ENCODE measurements at regions not wholly inside any gene's neighbourhood (a gene's known extent, or its start where the extent isn't known, plus 50 kb on each side); places are given as distances from the start of the nearest gene placed in this dataset.

- H3K9me2 ChIP-seq (replicated peaks; ENCODE audit: control insufficient read depth, low read length): no peaks in the 10 kb centered on the region
- no peaks in the 10 kb centered on the region for H3K4me1 ChIP-seq (ENCODE audit: control insufficient read depth, low read length)
- H3F3A ChIP-seq (ENCODE audit: control insufficient read depth, insufficient read depth): no peaks in the 10 kb centered on the region
- no peak for TF ChIP-seq EZH2phosphoT487 (IDR thresholded peaks at IDR 0.05; ENCODE audit: borderline replicate concordance, low read length)
- TF ChIP-seq, protein P1, sequence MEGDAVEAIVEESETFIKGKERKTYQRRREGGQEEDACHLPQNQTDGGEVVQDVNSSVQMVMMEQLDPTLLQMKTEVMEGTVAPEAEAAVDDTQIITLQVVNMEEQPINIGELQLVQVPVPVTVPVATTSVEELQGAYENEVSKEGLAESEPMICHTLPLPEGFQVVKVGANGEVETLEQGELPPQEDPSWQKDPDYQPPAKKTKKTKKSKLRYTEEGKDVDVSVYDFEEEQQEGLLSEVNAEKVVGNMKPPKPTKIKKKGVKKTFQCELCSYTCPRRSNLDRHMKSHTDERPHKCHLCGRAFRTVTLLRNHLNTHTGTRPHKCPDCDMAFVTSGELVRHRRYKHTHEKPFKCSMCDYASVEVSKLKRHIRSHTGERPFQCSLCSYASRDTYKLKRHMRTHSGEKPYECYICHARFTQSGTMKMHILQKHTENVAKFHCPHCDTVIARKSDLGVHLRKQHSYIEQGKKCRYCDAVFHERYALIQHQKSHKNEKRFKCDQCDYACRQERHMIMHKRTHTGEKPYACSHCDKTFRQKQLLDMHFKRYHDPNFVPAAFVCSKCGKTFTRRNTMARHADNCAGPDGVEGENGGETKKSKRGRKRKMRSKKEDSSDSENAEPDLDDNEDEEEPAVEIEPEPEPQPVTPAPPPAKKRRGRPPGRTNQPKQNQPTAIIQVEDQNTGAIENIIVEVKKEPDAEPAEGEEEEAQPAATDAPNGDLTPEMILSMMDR (IDR thresholded peaks at IDR 0.05; ENCODE audit: low read depth, low read length, poor library complexity, severe bottlenecking): no peak
- no peaks in the 10 kb centered on the region for H3K79me2 ChIP-seq (ENCODE audit: control insufficient read depth, low read length)
- no peak overlapping the region for H3K27ac ChIP-seq (ENCODE audit: low read depth, low read length)
- H3K4me3 ChIP-seq (ENCODE audit: low read length): no peak overlapping the region
- H3K9me3 ChIP-seq (ENCODE audit: control insufficient read depth, insufficient read depth, low read length): no peaks in the 10 kb centered on the region
- no peak overlapping the region for H3K4me2 ChIP-seq (ENCODE audit: low read length)
- no peaks in the 10 kb centered on the region for H4K20me1 ChIP-seq (ENCODE audit: control insufficient read depth, insufficient read depth, low read depth, low read length)
- H3K27me3 ChIP-seq (ENCODE audit: control insufficient read depth, low read length): peaks cover 52% of the 10 kb centered on the region
- no peaks in the 10 kb centered on the region for H3K36me3 ChIP-seq (ENCODE audit: control insufficient read depth, low read length)
Measured at GRCh38 chr3:194761384-194761783, 75.7 kb downstream of the FAM43A start.

DNA sequence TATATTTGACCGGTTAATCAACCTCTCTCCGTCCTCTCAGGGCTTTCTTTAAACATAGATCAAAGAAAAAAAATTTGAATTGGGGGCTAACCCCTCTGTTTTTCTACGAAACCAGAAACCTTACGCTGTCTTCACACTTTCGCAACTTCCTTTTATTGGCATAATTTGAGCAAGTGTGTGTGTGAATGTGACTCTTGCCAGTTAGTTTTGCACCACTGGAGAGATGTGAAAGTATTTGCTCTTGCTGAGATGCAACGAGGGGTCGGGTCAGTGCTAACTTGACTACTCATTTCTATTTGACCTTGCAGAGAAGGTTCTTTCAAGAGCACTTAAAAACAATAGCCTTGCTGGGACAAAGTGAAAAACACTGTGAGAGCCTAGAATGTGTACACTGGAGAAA, 81.2 kb downstream of the FAM43A start:
- Histone ChIP-seq H3K9me2 (replicated peaks; ENCODE audit: control insufficient read depth, low read length) (no peaks in the 10 kb centered on the region), H3K79me2 (ENCODE audit: control insufficient read depth, low read length) (no peaks in the 10 kb centered on the region), H3K4me2 (ENCODE audit: low read length) (no peak overlapping the region), H3K9me3 (ENCODE audit: control insufficient read depth, insufficient read depth, low read length) (no peaks in the 10 kb centered on the region), H3K4me1 (ENCODE audit: control insufficient read depth, low read length) (peaks cover 16% of the 10 kb centered on the region), H3K36me3 (ENCODE audit: control insufficient read depth, low read length) (no peaks in the 10 kb centered on the region), H3F3A (ENCODE audit: control insufficient read depth, insufficient read depth) (no peaks in the 10 kb centered on the region), H3K27me3 (ENCODE audit: control insufficient read depth, low read length) (peaks cover 28% of the 10 kb centered on the region), H3K27ac (ENCODE audit: low read depth, low read length) (no peak overlapping the region), H3K4me3 (ENCODE audit: low read length) (no peak overlapping the region), H4K20me1 (ENCODE audit: control insufficient read depth, insufficient read depth, low read depth, low read length) (no peaks in the 10 kb centered on the region)
- no peak for TF ChIP-seq EZH2phosphoT487 (IDR thresholded peaks at IDR 0.05; ENCODE audit: borderline replicate concordance, low read length)

DNA sequence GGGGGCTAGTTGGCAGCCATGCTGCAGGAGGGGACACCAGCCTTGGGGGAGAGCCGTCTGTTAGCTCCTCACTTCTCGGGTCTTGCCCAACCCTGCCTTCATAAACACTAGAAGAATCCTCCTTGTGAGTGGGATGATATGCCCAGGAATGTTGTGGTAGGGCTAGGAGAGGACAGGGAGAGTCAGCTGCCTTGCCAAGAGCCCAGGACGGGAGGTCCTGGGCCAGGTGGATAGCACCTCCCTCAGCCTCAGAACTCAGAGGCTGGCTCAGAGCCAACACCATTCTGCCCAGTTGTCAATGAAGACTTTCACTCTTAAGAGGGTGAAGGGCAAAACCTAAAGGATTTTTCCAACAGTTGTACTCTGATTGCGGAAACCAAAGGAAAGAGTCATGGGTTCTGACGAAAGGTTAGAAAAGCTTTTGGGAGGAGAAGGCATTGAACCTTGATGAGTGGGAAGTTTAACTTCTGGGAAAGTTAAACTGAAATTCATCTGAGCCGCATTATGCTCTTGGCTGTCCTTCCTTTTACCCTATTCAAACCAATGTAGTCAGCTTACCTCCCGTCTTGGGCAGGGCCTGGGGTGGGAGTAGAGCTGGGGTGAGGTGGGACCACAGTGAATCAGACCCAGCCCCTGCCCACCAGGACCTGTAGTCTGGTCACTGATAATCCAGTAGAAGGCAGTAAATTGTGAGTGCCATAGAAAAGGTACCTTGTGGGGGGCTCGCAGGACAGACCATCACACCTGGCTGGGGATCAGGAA, 81.9 kb downstream of the FAM43A start:
- Histone ChIP-seq H3F3A (ENCODE audit: control insufficient read depth, insufficient read depth) (no peaks in the 10 kb centered on the region), H3K27ac (ENCODE audit: low read depth, low read length) (no peak overlapping the region)
- no peak for TF ChIP-seq EZH2phosphoT487 (IDR thresholded peaks at IDR 0.05; ENCODE audit: borderline replicate concordance, low read length)
- TF ChIP-seq, protein P1 (IDR thresholded peaks at IDR 0.05; ENCODE audit: low read depth, low read length, poor library complexity, severe bottlenecking): no peak

GRCh38 chr3:194768586-194768985, 82.9 kb downstream of the FAM43A start:
- peaks cover 25% of the 10 kb centered on the region for H3K27me3 ChIP-seq (ENCODE audit: control insufficient read depth, low read length)
- H3F3A ChIP-seq (ENCODE audit: control insufficient read depth, insufficient read depth): no peaks in the 10 kb centered on the region
- no peaks in the 10 kb centered on the region for H3K9me3 ChIP-seq (ENCODE audit: control insufficient read depth, insufficient read depth, low read length)
- H3K4me3 ChIP-seq (ENCODE audit: low read length): peak overlapping the region; percentile 45
- H3K4me1 ChIP-seq (ENCODE audit: control insufficient read depth, low read length): peaks cover 16% of the 10 kb centered on the region
- TF ChIP-seq EZH2phosphoT487 (IDR thresholded peaks at IDR 0.05; ENCODE audit: borderline replicate concordance, low read length): no peak
- TF ChIP-seq, protein P1 (IDR thresholded peaks at IDR 0.05; ENCODE audit: low read depth, low read length, poor library complexity, severe bottlenecking): no peak
- H3K27ac ChIP-seq (ENCODE audit: low read depth, low read length): no peak overlapping the region
- peak overlapping the region; percentile 52 for H3K4me2 ChIP-seq (ENCODE audit: low read length)
- H3K9me2 ChIP-seq (replicated peaks; ENCODE audit: control insufficient read depth, low read length): no peaks in the 10 kb centered on the region
- no peaks in the 10 kb centered on the region for H3K79me2 ChIP-seq (ENCODE audit: control insufficient read depth, low read length)
- H4K20me1 ChIP-seq (ENCODE audit: control insufficient read depth, insufficient read depth, low read depth, low read length): no peaks in the 10 kb centered on the region
- H3K36me3 ChIP-seq (ENCODE audit: control insufficient read depth, low read length): no peaks in the 10 kb centered on the region

More for the DNA sequence above, 81.9 kb downstream of the FAM43A start:
- no peaks in the 10 kb centered on the region for H4K20me1 ChIP-seq (ENCODE audit: control insufficient read depth, insufficient read depth, low read depth, low read length)
- H3K36me3 ChIP-seq (ENCODE audit: control insufficient read depth, low read length): no peaks in the 10 kb centered on the region
- peaks cover 25% of the 10 kb centered on the region for H3K27me3 ChIP-seq (ENCODE audit: control insufficient read depth, low read length)
- peaks cover 16% of the 10 kb centered on the region for H3K4me1 ChIP-seq (ENCODE audit: control insufficient read depth, low read length)
- H3K9me3 ChIP-seq (ENCODE audit: control insufficient read depth, insufficient read depth, low read length): no peaks in the 10 kb centered on the region
- no peak overlapping the region for H3K4me2 ChIP-seq (ENCODE audit: low read length)
- H3K9me2 ChIP-seq (replicated peaks; ENCODE audit: control insufficient read depth, low read length): no peaks in the 10 kb centered on the region
- no peak overlapping the region for H3K4me3 ChIP-seq (ENCODE audit: low read length)
- no peaks in the 10 kb centered on the region for H3K79me2 ChIP-seq (ENCODE audit: control insufficient read depth, low read length)

Measured in DOHH2 (cell line).